ENCODE measurements at regions not wholly inside any gene's neighbourhood (a gene's known extent, or its start where the extent isn't known, plus 50 kb on each side); places are given as distances from the start of the nearest gene placed in this dataset.
"Not testable (repeated sequence)": the region's sequence is repeated elsewhere in the genome, so short reads cannot be mapped to it uniquely, and the experiment has no call there.

DNA sequence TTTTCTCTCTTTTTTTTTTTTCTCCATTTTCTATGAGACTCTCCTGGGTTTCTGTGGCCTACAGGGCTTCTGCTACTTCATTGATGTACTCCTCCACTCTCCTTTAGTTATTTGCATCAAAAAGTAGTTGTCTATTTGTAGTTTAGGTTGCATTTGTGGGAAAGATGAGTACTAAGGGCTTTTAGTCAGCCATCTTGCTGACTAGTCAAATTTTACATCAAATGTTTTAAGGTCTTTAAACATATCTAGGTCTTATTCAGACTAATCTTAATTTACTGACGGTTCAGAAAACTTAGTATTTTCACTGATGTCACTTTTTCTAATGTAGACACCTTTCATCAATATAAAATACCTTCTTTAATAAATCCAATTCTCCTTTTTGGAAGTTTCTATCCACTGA lies 871.0 kb downstream of the PLOD2 start:
- no peak for DNase-seq
- Mint-ChIP-seq H3K4me1 (ENCODE audit: low read depth, unreplicated experiment) (no peaks in the 10 kb centered on the region), H3K4me3 (ENCODE audit: unreplicated experiment) (no peak overlapping the region), H3K9me3 (ENCODE audit: unreplicated experiment) (no peaks in the 10 kb centered on the region), H3K27ac (ENCODE audit: unreplicated experiment) (no peak overlapping the region), H3K36me3 (ENCODE audit: unreplicated experiment) (no peaks in the 10 kb centered on the region), H3K27me3 (ENCODE audit: unreplicated experiment) (no peaks in the 10 kb centered on the region)
- TF ChIP-seq, protein P1, sequence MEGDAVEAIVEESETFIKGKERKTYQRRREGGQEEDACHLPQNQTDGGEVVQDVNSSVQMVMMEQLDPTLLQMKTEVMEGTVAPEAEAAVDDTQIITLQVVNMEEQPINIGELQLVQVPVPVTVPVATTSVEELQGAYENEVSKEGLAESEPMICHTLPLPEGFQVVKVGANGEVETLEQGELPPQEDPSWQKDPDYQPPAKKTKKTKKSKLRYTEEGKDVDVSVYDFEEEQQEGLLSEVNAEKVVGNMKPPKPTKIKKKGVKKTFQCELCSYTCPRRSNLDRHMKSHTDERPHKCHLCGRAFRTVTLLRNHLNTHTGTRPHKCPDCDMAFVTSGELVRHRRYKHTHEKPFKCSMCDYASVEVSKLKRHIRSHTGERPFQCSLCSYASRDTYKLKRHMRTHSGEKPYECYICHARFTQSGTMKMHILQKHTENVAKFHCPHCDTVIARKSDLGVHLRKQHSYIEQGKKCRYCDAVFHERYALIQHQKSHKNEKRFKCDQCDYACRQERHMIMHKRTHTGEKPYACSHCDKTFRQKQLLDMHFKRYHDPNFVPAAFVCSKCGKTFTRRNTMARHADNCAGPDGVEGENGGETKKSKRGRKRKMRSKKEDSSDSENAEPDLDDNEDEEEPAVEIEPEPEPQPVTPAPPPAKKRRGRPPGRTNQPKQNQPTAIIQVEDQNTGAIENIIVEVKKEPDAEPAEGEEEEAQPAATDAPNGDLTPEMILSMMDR (IDR thresholded peaks at IDR 0.05; ENCODE audit: partially characterized antibody, unreplicated experiment), result no peak

DNA sequence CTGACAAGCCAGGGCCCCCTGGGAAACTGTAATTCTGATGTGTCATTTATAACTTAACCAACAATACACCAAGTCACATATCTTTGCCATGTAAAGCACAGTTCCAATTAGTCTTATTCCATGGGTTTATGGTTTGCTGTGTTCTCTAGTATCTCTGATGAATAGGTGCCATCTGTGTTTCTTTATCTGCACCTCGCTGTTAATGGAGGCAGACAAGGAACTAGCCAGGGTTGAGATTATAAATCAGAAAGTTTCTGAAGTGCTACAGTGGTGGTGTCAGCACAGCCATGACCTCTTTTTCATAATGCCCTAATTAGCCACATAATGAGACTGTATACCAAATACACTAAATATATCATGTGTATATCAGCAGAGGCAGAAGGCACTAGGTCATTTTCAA lies 866.4 kb downstream of the PLOD2 start:
- H3K4me1 Mint-ChIP-seq (ENCODE audit: low read depth, unreplicated experiment), result no peaks in the 10 kb centered on the region
- H3K27ac Mint-ChIP-seq (ENCODE audit: unreplicated experiment), result no peak overlapping the region
- H3K9me3 Mint-ChIP-seq (ENCODE audit: unreplicated experiment), result no peaks in the 10 kb centered on the region
- no peaks in the 10 kb centered on the region for H3K36me3 Mint-ChIP-seq (ENCODE audit: unreplicated experiment)
- no peaks in the 10 kb centered on the region for H3K27me3 Mint-ChIP-seq (ENCODE audit: unreplicated experiment)
- DNase-seq, result no peak
- H3K4me3 Mint-ChIP-seq (ENCODE audit: unreplicated experiment), result no peak overlapping the region
- TF ChIP-seq, protein P1 (IDR thresholded peaks at IDR 0.05; ENCODE audit: partially characterized antibody, unreplicated experiment), result no peak

DNA sequence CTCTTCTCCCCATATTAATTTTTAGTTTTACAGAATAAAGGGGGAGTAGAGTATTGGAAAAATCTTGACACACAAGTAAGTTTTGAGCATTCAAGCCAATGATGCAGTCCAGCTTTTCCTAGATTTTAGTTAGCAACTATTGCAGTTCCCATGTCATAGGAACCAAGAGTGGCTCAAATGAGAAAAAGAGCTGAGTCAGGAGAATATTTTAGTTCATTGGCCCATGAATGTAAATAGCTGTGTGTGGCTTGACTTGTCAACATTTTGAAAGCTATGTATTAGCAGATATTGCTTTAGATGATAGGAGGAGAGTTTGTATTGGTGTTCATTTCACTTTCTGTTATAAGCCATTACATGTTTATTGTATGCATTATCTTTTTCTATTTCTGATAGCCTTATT lies 853.7 kb downstream of the PLOD2 start:
- H3K27ac Mint-ChIP-seq (ENCODE audit: unreplicated experiment), result no peak overlapping the region
- no peaks in the 10 kb centered on the region for H3K27me3 Mint-ChIP-seq (ENCODE audit: unreplicated experiment)
- no peaks in the 10 kb centered on the region for H3K4me1 Mint-ChIP-seq (ENCODE audit: low read depth, unreplicated experiment)
- TF ChIP-seq, protein P1 (IDR thresholded peaks at IDR 0.05; ENCODE audit: partially characterized antibody, unreplicated experiment), result no peak
- DNase-seq, result no peak
- H3K36me3 Mint-ChIP-seq (ENCODE audit: unreplicated experiment), result no peaks in the 10 kb centered on the region
- peaks cover 1% of the 10 kb centered on the region for H3K9me3 Mint-ChIP-seq (ENCODE audit: unreplicated experiment)
- no peak overlapping the region for H3K4me3 Mint-ChIP-seq (ENCODE audit: unreplicated experiment)

DNA sequence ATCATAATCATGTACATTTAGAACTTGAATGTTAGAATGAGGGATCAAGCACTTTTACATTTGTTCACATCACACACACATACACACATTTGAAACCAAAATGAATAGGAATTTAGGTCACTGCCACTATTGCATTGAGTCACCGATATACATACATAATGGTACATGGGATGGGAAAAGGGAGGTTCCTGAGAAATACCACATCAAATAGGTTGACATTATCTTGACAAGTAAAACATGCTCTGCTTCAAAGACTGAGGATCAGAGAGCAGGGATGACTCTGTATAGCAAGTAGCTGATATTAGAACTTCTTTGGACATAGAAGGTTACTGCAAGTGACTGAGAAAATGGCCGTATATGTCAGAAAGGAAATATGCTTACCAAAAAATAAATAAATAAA lies 847.2 kb downstream of the PLOD2 start:
- no peak for DNase-seq
- H3K36me3 Mint-ChIP-seq (ENCODE audit: unreplicated experiment), result peaks cover 4% of the 10 kb centered on the region
- H3K4me1 Mint-ChIP-seq (ENCODE audit: low read depth, unreplicated experiment), result no peaks in the 10 kb centered on the region
- no peaks in the 10 kb centered on the region for H3K27me3 Mint-ChIP-seq (ENCODE audit: unreplicated experiment)
- no peaks in the 10 kb centered on the region for H3K9me3 Mint-ChIP-seq (ENCODE audit: unreplicated experiment)
- H3K27ac Mint-ChIP-seq (ENCODE audit: unreplicated experiment), result no peak overlapping the region
- TF ChIP-seq, protein P1 (IDR thresholded peaks at IDR 0.05; ENCODE audit: partially characterized antibody, unreplicated experiment), result no peak
- no peak overlapping the region for H3K4me3 Mint-ChIP-seq (ENCODE audit: unreplicated experiment)

DNA sequence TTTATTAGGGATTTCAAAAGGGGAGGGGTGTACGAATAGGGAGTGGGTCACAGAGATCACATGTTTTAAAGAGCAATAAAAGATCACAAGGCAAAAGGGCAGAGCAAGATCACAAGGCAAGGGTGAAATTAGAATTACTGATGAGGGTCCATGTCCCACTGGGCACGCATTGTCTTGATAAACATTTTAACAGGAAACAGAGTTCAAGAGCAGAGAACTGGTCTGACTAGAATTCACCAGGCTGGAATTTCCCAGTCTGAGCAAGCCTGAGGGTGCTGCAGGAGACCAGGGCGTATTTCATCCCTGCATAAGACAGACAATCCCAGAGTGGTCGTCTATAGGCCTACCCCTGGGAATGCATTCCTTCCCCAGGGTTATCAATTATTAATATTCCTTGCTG lies 844.7 kb downstream of the PLOD2 start:
- H3K36me3 Mint-ChIP-seq (ENCODE audit: unreplicated experiment); H3K4me3 Mint-ChIP-seq (ENCODE audit: unreplicated experiment); H3K9me3 Mint-ChIP-seq (ENCODE audit: unreplicated experiment); H3K27ac Mint-ChIP-seq (ENCODE audit: unreplicated experiment); H3K4me1 Mint-ChIP-seq (ENCODE audit: low read depth, unreplicated experiment); H3K27me3 Mint-ChIP-seq (ENCODE audit: unreplicated experiment); DNase-seq: not testable (repeated sequence)

DNA sequence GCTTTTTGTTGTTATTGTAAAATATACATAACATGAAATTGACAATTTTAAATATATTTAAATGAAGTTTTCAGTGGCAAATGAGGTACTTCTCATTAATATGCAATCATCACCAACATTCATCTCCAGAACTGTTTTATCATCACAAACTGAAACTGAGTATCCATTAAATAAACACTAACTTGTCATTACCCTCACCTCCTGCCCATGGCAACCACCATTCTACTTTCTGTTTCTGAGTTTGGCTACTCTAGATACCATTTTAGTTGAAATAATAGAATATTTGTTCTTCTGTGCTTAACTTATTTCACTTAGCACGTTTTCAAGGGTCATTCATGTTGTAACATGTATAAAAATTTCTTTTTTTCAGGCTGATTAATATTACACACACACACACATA lies 834.3 kb downstream of the PLOD2 start:
- H3K4me3 Mint-ChIP-seq (ENCODE audit: unreplicated experiment), result no peak overlapping the region
- H3K4me1 Mint-ChIP-seq (ENCODE audit: low read depth, unreplicated experiment), result no peaks in the 10 kb centered on the region
- no peaks in the 10 kb centered on the region for H3K36me3 Mint-ChIP-seq (ENCODE audit: unreplicated experiment)
- no peak overlapping the region for H3K27ac Mint-ChIP-seq (ENCODE audit: unreplicated experiment)
- TF ChIP-seq, protein P1 (IDR thresholded peaks at IDR 0.05; ENCODE audit: partially characterized antibody, unreplicated experiment), result no peak
- no peak for DNase-seq
- H3K9me3 Mint-ChIP-seq (ENCODE audit: unreplicated experiment), result no peaks in the 10 kb centered on the region
- H3K27me3 Mint-ChIP-seq (ENCODE audit: unreplicated experiment), result no peaks in the 10 kb centered on the region

DNA sequence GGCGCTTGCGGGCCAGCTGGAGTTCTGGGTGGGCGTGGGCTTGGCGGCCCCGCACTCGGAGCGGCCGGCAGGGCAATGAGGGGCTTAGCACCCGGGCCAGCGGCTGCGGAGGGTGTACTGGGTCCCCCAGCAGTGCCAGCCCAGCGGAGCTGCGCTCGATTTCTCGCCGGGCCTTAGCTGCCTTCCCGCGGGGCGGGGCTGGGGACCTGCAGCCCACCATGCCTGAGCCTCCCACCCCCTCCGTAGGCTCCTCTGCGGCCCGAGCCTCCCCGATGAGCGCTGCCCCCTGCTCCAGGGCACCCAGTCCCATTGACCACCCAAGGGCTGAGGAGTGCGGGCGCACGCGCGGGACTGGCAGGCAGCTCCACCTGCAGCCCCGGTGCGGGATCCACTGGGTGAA lies 827.6 kb downstream of the PLOD2 start:
- not testable (repeated sequence) for H3K4me3 Mint-ChIP-seq (ENCODE audit: unreplicated experiment); H3K9me3 Mint-ChIP-seq (ENCODE audit: unreplicated experiment); H3K27me3 Mint-ChIP-seq (ENCODE audit: unreplicated experiment); DNase-seq; H3K27ac Mint-ChIP-seq (ENCODE audit: unreplicated experiment); H3K36me3 Mint-ChIP-seq (ENCODE audit: unreplicated experiment); H3K4me1 Mint-ChIP-seq (ENCODE audit: low read depth, unreplicated experiment)

Data from glutamatergic neuron (in vitro differentiated cells).